Ishikawa (cell line): ENCODE measurements at regions not wholly inside any gene's neighbourhood (a gene's known extent, or its start where the extent isn't known, plus 50 kb on each side); places are given as distances from the start of the nearest gene placed in this dataset.

Source experiments
- CEBPB ChIP-seq: IDR thresholded peaks from 2 replicates; pipeline ENCODE4 v1.6.1; 2012
- CREB1 ChIP-seq: IDR thresholded peaks from 2 replicates; pipeline ENCODE4 v1.6.1; 2012; ENCODE audit warnings: low read depth
- EGR1 ChIP-seq: IDR thresholded peaks from 2 replicates; pipeline ENCODE4 v1.6.1; 2012
- EP300 ChIP-seq: IDR thresholded peaks from 2 replicates; pipeline ENCODE4 v1.6.1; 2012; ENCODE audit warnings: borderline replicate concordance
- FOXM1 ChIP-seq: IDR thresholded peaks from 2 replicates; pipeline ENCODE4 v1.6.1; 2012; ENCODE audit warnings: low read depth, borderline replicate concordance
- MAX ChIP-seq: IDR thresholded peaks from 2 replicates; pipeline ENCODE4 v1.6.1; 2012
- NFIC ChIP-seq: IDR thresholded peaks from 2 replicates; pipeline ENCODE4 v1.6.1; 2012
- RAD21 ChIP-seq: IDR thresholded peaks from 2 replicates; pipeline ENCODE4 v1.6.1; 2012; ENCODE audit warnings: low read depth
- REST ChIP-seq: IDR thresholded peaks from 2 replicates; pipeline ENCODE4 v1.6.1; 2012; ENCODE audit warnings: low read depth, mild to moderate bottlenecking
- TAF1 ChIP-seq: IDR thresholded peaks from 2 replicates; pipeline ENCODE4 v1.6.1; 2012; ENCODE audit warnings: low read depth, mild to moderate bottlenecking
- TCF12 ChIP-seq: IDR thresholded peaks from 2 replicates; pipeline ENCODE4 v1.6.1; 2012; ENCODE audit warnings: low read depth
- TEAD4 ChIP-seq: IDR thresholded peaks from 2 replicates; pipeline ENCODE4 v1.6.1; 2012
- USF1 ChIP-seq: IDR thresholded peaks from 2 replicates; pipeline ENCODE4 v1.6.1; 2012
- YY1 ChIP-seq: IDR thresholded peaks from 2 replicates; pipeline ENCODE4 v1.6.1; 2012; ENCODE audit warnings: low read depth
- ZBTB7A ChIP-seq: IDR thresholded peaks from 2 replicates; pipeline ENCODE4 v1.6.1; 2012; ENCODE audit warnings: low read depth

DNA sequence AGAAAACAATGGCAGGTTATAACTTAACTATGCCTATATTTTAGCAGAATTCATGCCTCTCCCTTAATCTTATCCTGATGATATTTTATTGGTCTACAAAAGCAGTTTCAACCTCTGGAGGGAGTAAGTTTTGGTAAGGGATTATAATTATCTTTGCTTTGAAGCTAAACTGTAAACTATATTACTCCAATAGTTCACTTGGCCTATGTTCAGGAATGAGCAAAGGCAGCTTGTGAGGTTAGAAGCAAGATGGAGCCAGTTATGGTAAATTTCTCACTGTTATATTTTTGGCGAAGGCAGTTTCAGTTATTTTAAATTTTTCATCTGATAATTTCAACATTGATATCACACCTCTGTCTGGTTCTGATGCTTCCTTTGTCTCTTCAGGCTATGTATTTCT lies 192.5 kb upstream of the RGPD4 start:
- TF ChIP-seq TCF12 = no peak
- no peak for TF ChIP-seq MAX
- no peak for TF ChIP-seq EGR1
- TF ChIP-seq REST = no peak
- no peak for TF ChIP-seq RAD21
- TF ChIP-seq TEAD4 = no peak
- TF ChIP-seq USF1 = no peak
- TF ChIP-seq ZBTB7A = no peak
- TF ChIP-seq FOXM1 = no peak
- no peak for TF ChIP-seq CEBPB
- no peak for TF ChIP-seq TAF1
- TF ChIP-seq NFIC = no peak
- TF ChIP-seq YY1 = no peak

- no peak for TF ChIP-seq NFIC
- no peak for TF ChIP-seq RAD21
- TF ChIP-seq TAF1 = no peak
- TF ChIP-seq USF1 = no peak
- TF ChIP-seq MAX = no peak
- no peak for TF ChIP-seq EP300
- no peak for TF ChIP-seq EGR1
- no peak for TF ChIP-seq TCF12
- TF ChIP-seq CREB1 = no peak
- TF ChIP-seq YY1 = no peak
- TF ChIP-seq ZBTB7A = no peak
- no peak for TF ChIP-seq FOXM1
- no peak for TF ChIP-seq TEAD4
- no peak for TF ChIP-seq REST
These were observed 190.8 kb upstream of the RGPD4 start for GRCh38 chr2:107635883-107636282.

DNA sequence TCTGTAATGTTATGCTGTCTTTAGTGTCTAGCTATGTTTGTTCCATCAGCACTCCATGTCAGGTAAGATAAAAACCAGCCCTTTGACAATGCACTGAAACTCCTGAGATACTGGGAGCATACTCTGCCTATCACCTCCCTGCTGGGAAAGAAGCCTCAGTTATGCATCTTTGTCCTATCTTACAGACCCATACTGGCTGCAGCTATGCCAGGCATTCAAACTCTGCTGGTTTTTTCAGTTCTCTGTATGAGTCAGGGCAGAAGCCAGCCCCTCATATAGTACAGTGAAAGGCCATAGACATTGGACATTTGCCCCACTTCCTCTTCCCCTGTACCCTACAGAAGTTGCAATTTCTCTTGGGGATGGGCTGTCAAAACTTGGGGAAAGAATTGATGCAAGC lies 181.1 kb upstream of the RGPD4 start:
- no peak for TF ChIP-seq TCF12
- no peak for TF ChIP-seq EGR1
- no peak for TF ChIP-seq ZBTB7A
- no peak for TF ChIP-seq EP300
- no peak for TF ChIP-seq TAF1
- TF ChIP-seq RAD21 = no peak
- TF ChIP-seq FOXM1 = no peak
- TF ChIP-seq MAX = no peak
- TF ChIP-seq NFIC = no peak
- TF ChIP-seq TEAD4 = no peak
- TF ChIP-seq CREB1 = no peak

DNA sequence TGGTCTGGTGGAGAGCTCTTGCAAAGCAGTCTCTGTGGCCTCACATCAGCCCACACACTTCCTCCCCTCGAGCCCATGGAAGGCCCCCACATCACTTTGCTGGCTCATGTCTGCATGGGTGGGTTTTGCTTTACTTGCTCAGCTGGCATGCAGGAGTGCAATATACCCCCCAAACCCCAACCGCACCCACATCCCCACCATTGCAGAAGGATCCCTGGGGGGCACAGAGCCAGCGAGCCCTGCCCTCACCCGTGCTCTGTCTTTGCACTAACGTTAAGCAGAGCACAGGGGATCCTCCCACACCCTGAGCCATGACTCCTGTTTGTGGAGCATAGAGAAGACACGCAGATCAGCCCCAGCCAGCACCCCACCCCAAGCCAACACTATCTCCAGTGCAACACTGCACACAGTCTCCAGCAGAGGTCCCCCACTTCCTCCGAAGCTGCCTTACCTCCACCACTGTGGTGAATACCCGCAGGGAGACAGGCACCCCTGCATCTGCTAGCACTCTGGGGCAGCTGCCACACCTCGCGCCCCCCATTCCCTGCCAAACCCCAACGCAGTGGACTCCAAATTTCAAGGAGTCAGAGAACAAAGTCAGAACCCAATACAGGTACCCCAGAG lies 177.8 kb upstream of the RGPD4 start:
- TF ChIP-seq RAD21 = peak; percentile 22
- no peak for TF ChIP-seq MAX

DNA sequence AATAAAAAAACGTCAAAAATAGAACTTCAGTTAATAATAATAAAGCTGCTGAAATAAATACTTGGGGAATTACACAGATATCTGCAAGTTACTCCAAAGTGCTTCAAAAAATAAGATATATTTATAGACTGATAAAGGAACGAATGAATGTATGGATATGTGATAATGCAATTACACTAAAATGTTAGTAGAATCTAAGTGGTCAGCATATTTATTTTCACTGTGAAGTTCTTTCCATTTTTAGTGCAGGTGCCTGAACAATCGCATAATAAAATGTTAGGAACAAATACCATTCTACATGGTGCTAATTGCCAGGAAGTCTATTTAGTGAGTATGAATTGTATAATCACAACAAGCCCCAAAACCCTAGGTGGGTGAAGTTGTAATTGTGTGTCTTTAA lies 169.6 kb upstream of the RGPD4 start:
- no peak for TF ChIP-seq RAD21
- TF ChIP-seq MAX = no peak
- no peak for TF ChIP-seq NFIC
- no peak for TF ChIP-seq CREB1
- TF ChIP-seq TCF12 = no peak
- TF ChIP-seq TEAD4 = no peak
- no peak for TF ChIP-seq EP300

DNA sequence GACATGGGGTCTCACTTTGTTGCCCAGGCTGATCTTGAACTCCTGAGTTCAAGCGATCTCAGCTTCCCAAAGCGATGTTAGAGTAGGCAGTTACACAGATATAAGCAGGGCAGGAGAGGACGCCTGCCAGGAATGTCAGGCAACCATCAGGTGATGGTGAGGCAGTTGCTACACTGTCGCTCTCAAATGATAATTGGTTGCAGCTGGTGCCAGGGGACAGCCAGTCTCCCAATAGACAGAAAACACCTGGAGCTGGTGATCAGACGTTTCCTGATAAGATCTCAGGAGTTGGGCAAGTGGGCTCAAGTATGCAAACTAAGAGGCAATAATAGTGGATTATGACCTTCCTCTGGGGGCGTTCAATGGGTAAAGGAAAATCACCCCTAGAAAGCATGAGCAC lies 163.1 kb upstream of the RGPD4 start:
- no peak for TF ChIP-seq TAF1
- TF ChIP-seq ZBTB7A = no peak
- no peak for TF ChIP-seq REST
- TF ChIP-seq TEAD4 = no peak
- no peak for TF ChIP-seq CEBPB
- TF ChIP-seq TCF12 = no peak
- TF ChIP-seq YY1 = no peak
- TF ChIP-seq MAX = no peak
- no peak for TF ChIP-seq USF1
- no peak for TF ChIP-seq EGR1
- no peak for TF ChIP-seq EP300
- TF ChIP-seq NFIC = no peak
- TF ChIP-seq CREB1 = no peak
- TF ChIP-seq RAD21 = no peak
- TF ChIP-seq FOXM1 = no peak
